Parathyroid adenoma (tissue), 2 donors: ENCODE measurements at regions not wholly inside any gene's neighbourhood (a gene's known extent, or its start where the extent isn't known, plus 50 kb on each side); places are given as distances from the start of the nearest gene placed in this dataset.

ENCODE experiments used
- H2AFZ ChIP-seq: fragments of 300-600 bp; sonication (generic); one replicate; pipeline ENCODE4 v1.7.0; 2017; ENCODE audit warnings: antibody characterized with exemption, mild to moderate bottlenecking
- H3K27ac ChIP-seq: fragments of 300-600 bp; sonication (generic); one replicate; pipeline ENCODE4 v1.7.0; 2017
- H3K27me3 ChIP-seq: fragments of 300-600 bp; sonication (generic); one replicate; pipeline ENCODE4 v1.7.0; 2017; ENCODE audit warnings: low read length; ENCODE audit not compliant: control insufficient read depth, insufficient read depth
- H3K36me3 ChIP-seq: fragments of 300-600 bp; sonication (generic); one replicate; pipeline ENCODE4 v1.7.0; 2017; ENCODE audit warnings: low read length; ENCODE audit not compliant: control insufficient read depth, insufficient read depth
- H3K4me1 ChIP-seq: fragments of 300-600 bp; sonication (generic); one replicate; pipeline ENCODE4 v1.7.0; 2017; ENCODE audit warnings: control low read depth
- H3K4me2 ChIP-seq: fragments of 300-600 bp; sonication (generic); one replicate; pipeline ENCODE4 v1.7.0; 2017; ENCODE audit warnings: low read length
- H3K4me3 ChIP-seq: fragments of 300-600 bp; sonication (generic); one replicate; pipeline ENCODE4 v1.7.0; 2017; ENCODE audit warnings: low read depth, low read length
- H3K79me2 ChIP-seq: fragments of 300-600 bp; sonication (generic); one replicate; pipeline ENCODE4 v1.7.0; 2017; ENCODE audit warnings: control low read depth
- H3K9ac ChIP-seq: fragments of 300-600 bp; sonication (generic); one replicate; pipeline ENCODE4 v1.7.0; 2017; ENCODE audit warnings: mild to moderate bottlenecking
- H3K9me3 ChIP-seq: fragments of 300-600 bp; sonication (generic); one replicate; pipeline ENCODE4 v1.7.0; 2017; ENCODE audit warnings: low read length; ENCODE audit not compliant: control insufficient read depth
- CTCF ChIP-seq: fragments of 300-600 bp; sonication (generic); IDR thresholded peaks from one replicate; pipeline ENCODE4 v1.7.0; 2017; ENCODE audit warnings: antibody characterized with exemption, mild to moderate bottlenecking
- donor health status: primary hyperparathyroidism.

DNA sequence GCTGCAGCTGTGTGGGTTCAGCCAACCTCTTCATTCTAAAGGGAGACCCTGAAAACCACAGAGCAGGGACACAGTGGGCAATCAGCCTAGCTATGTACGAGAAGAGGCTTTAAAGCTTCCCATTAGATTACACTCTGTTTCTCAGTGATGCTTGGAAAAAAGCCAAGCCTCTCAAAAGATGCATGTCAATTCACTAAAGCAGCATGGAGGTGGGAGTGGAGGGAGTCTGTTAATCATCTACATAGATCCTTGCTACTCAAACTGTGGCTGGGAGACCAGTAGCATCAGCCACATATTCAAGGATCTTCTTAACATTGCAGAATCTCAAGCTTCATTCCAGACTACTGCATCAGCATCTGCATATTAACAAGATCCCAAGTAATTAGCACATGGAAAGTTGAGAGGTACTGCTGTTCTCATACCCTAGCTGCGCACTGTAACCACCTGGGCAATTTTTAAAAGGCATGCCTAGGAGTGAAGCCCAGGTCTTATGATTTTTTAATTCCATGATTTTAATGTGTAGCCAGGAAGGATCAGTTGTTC, 305.9 kb downstream of the PMP22 start:
- Histone ChIP-seq H3K4me3 (no peak overlapping the region), H3K4me2 (no peak overlapping the region), H3K9me3 (no peaks in the 10 kb centered on the region), H3K36me3 (no peaks in the 10 kb centered on the region), H3K27me3 (no peaks in the 10 kb centered on the region), H3K79me2 (no peaks in the 10 kb centered on the region), H3K27ac (no peak overlapping the region), H3K4me1 (no peaks in the 10 kb centered on the region), H3K9ac (no peak overlapping the region), H2AFZ (no peak overlapping the region)
- TF ChIP-seq CTCF: no peak

GRCh38 chr17:14953405-14953804, 311.7 kb downstream of the PMP22 start:
- Histone ChIP-seq H3K9ac (no peak overlapping the region), H3K4me1 (no peaks in the 10 kb centered on the region), H3K9me3 (no peaks in the 10 kb centered on the region), H2AFZ (no peak overlapping the region), H3K27ac (no peak overlapping the region), H3K27me3 (no peaks in the 10 kb centered on the region), H3K4me2 (no peak overlapping the region), H3K4me3 (no peak overlapping the region), H3K79me2 (no peaks in the 10 kb centered on the region), H3K36me3 (no peaks in the 10 kb centered on the region)
- no peak for TF ChIP-seq CTCF

- Histone ChIP-seq H3K36me3 (no peaks in the 10 kb centered on the region), H3K4me2 (no peak overlapping the region), H3K27ac (no peak overlapping the region), H3K79me2 (no peaks in the 10 kb centered on the region), H3K27me3 (no peaks in the 10 kb centered on the region), H3K9me3 (no peaks in the 10 kb centered on the region), H3K4me3 (no peak overlapping the region), H3K4me1 (no peaks in the 10 kb centered on the region), H3K9ac (no peak overlapping the region), H2AFZ (no peak overlapping the region)
- TF ChIP-seq CTCF: no peak
These were observed 314.4 kb downstream of the PMP22 start for GRCh38 chr17:14950686-14951085.

- Histone ChIP-seq H3K9me3 (no peaks in the 10 kb centered on the region), H3K36me3 (no peaks in the 10 kb centered on the region), H3K9ac (no peak overlapping the region), H3K27ac (no peak overlapping the region), H3K4me2 (no peak overlapping the region), H2AFZ (no peak overlapping the region), H3K79me2 (no peaks in the 10 kb centered on the region), H3K4me3 (no peak overlapping the region), H3K4me1 (no peaks in the 10 kb centered on the region), H3K27me3 (no peaks in the 10 kb centered on the region)
- TF ChIP-seq CTCF: no peak
These were observed 314.9 kb downstream of the PMP22 start for GRCh38 chr17:14950216-14950615.

DNA sequence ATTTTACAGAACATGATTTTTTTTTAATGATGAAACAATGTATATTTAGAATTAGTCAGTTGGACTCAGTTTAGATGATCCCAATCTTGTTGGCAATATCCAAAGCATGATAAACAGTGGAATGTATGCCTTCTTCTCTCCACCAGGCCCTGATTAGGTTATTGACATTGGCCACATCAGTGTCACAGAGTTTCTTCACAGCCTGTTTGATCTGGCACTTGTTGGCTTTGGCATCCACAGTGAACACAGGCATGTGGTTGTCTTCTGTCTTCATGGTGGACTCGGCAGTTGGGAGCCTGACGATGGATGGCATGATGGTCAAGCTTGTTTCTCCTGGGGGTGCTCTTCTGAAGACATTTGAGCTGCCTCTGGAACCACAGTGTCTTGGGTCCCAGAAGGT, 317.5 kb downstream of the PMP22 start:
- H3K4me3 ChIP-seq: no peak overlapping the region
- H3K27me3 ChIP-seq: no peaks in the 10 kb centered on the region
- no peak overlapping the region for H3K27ac ChIP-seq
- TF ChIP-seq CTCF: no peak
- no peaks in the 10 kb centered on the region for H3K36me3 ChIP-seq
- H3K9ac ChIP-seq: no peak overlapping the region
- H2AFZ ChIP-seq: no peak overlapping the region
- no peaks in the 10 kb centered on the region for H3K9me3 ChIP-seq
- H3K4me1 ChIP-seq: no peaks in the 10 kb centered on the region
- H3K4me2 ChIP-seq: no peak overlapping the region
- no peaks in the 10 kb centered on the region for H3K79me2 ChIP-seq
